ENCODE measurements at regions not wholly inside any gene's neighbourhood (a gene's known extent, or its start where the extent isn't known, plus 50 kb on each side); places are given as distances from the start of the nearest gene placed in this dataset.

- no peak for TF ChIP-seq POLR2A (IDR thresholded peaks at IDR 0.05)
- TF ChIP-seq, protein P1, sequence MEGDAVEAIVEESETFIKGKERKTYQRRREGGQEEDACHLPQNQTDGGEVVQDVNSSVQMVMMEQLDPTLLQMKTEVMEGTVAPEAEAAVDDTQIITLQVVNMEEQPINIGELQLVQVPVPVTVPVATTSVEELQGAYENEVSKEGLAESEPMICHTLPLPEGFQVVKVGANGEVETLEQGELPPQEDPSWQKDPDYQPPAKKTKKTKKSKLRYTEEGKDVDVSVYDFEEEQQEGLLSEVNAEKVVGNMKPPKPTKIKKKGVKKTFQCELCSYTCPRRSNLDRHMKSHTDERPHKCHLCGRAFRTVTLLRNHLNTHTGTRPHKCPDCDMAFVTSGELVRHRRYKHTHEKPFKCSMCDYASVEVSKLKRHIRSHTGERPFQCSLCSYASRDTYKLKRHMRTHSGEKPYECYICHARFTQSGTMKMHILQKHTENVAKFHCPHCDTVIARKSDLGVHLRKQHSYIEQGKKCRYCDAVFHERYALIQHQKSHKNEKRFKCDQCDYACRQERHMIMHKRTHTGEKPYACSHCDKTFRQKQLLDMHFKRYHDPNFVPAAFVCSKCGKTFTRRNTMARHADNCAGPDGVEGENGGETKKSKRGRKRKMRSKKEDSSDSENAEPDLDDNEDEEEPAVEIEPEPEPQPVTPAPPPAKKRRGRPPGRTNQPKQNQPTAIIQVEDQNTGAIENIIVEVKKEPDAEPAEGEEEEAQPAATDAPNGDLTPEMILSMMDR (IDR thresholded peaks at IDR 0.05) = no peak
Measured at GRCh38 chr7:51569176-51569575, 252.6 kb upstream of the COBL start.

Data from lower leg skin (tissue), 3 donors.